ENCODE measurements at regions not wholly inside any gene's neighbourhood (a gene's known extent, or its start where the extent isn't known, plus 50 kb on each side); places are given as distances from the start of the nearest gene placed in this dataset.

- in situ Hi-C loops (cut with MboI) (no loop called here), intact Hi-C loops (cut with micrococcal nuclease; ENCODE audit: unreplicated experiment) (no loop called here)
- Histone ChIP-seq H3K4me3 (no peak overlapping the region), H3K79me2 (ENCODE audit: control insufficient read depth, insufficient read depth, low read length) (no peaks in the 10 kb centered on the region), H3K4me1 (ENCODE audit: control insufficient read depth, insufficient read depth, low read length) (no peaks in the 10 kb centered on the region), H3K9ac (ENCODE audit: control insufficient read depth, insufficient read depth, low read length) (no peak overlapping the region), H3K27me3 (replicated peaks in 1 of 2; ENCODE audit: control insufficient read depth in 2 of 2, insufficient read depth in 2 of 2, low read length in 1 of 2) (no peaks in the 10 kb centered on the region), H3K9me3 (replicated peaks; ENCODE audit: control insufficient read depth, insufficient read depth, low read length) (no peaks in the 10 kb centered on the region), H4K20me1 (ENCODE audit: control insufficient read depth, insufficient read depth) (no peaks in the 10 kb centered on the region), H3K36me3 (ENCODE audit: control insufficient read depth in 2 of 2, insufficient read depth in 2 of 2, low read length in 1 of 2) (no peaks in the 10 kb centered on the region), H3K4me2 (ENCODE audit: control insufficient read depth, insufficient read depth) (no peak overlapping the region), H3K27ac (ENCODE audit: control insufficient read depth, insufficient read depth) (no peak overlapping the region), H2AFZ (ENCODE audit: control insufficient read depth, low read depth, low read length) (no peak overlapping the region)
- ChIA-PET SMC1A (ENCODE audit: uncharacterized antibody, unreplicated experiment) (interaction anchor here (0.8 to 1.2 kb wide), 3 partner anchors 29 to 138 kb away, joined by 3 to 4 read pairs (median 3); no protein-coding TSS in a partner anchor), POLR2A (no interaction called here), CTCF (interaction anchor here (0.6 to 1.5 kb wide), 3 partner anchors 55 to 172 kb away, joined by 3 read pairs; no protein-coding TSS in a partner anchor), RAD21 (ENCODE audit: unreplicated experiment) (interaction anchor here (0.8 kb wide), 1 partner anchor 53 kb away, joined by 3 read pairs; no protein-coding TSS in a partner anchor)
- FAIRE-seq: no peak
- no peak for DNase-seq (ENCODE audit: low read depth, low spot score)
- no peak for ATAC-seq
- BruUV-seq (replicated peaks): no TSS peak
- 56% methylated on average over 1 of the region's 1 CpG for WGBS (ENCODE audit: insufficient coverage, insufficient replicate concordance, low lambda C conversion rate, missing lambda C conversion rate)
- TF ChIP-seq PAX5 (IDR thresholded peaks at IDR 0.05; ENCODE audit: borderline replicate concordance, low read depth, low read length) (no peak), HDAC6 (IDR thresholded peaks at IDR 0.05; ENCODE audit: unreplicated experiment) (no peak), MEF2B (IDR thresholded peaks at IDR 0.05; ENCODE audit: partially characterized antibody, poor library complexity, severe bottlenecking) (no peak), BHLHE40 (IDR thresholded peaks at IDR 0.05; ENCODE audit: borderline replicate concordance in 1 of 2, low read depth in 2 of 2, low read length in 1 of 2) (no peak), KAT2A (conservative IDR thresholded peaks at IDR 0.05; ENCODE audit: control insufficient read depth, low read depth, low read length) (no peak), REST (IDR thresholded peaks at IDR 0.05; ENCODE audit: low read depth, low read length) (no peak), TCF12 (IDR thresholded peaks at IDR 0.05; ENCODE audit: low read depth, low read length) (no peak), CEBPB (IDR thresholded peaks at IDR 0.05; ENCODE audit: borderline replicate concordance in 1 of 2, low read depth in 2 of 2, low read length in 2 of 2) (no peak), NR2F1 (conservative IDR thresholded peaks at IDR 0.05) (no peak), ELK1 (IDR thresholded peaks at IDR 0.05; ENCODE audit: low read depth, low read length) (no peak), NFIC (IDR thresholded peaks at IDR 0.05; ENCODE audit: low read depth, low read length) (no peak), EGR1 (IDR thresholded peaks at IDR 0.05; ENCODE audit: borderline replicate concordance in 1 of 2, low read depth in 2 of 2, low read length in 2 of 2) (no peak), ESRRA (IDR thresholded peaks at IDR 0.05; ENCODE audit: low read length) (no peak), PML (IDR thresholded peaks at IDR 0.05; ENCODE audit: low read length) (no peak)
Observed at GRCh38 chr5:158464383-158464782, 605.4 kb upstream of the CLINT1 start.
